Fibroblast of pulmonary artery (primary cell): ENCODE measurements at regions not wholly inside any gene's neighbourhood (a gene's known extent, or its start where the extent isn't known, plus 50 kb on each side); places are given as distances from the start of the nearest gene placed in this dataset.
"Not testable (repeated sequence)": the region's sequence is repeated elsewhere in the genome, so short reads cannot be mapped to it uniquely, and the experiment has no call there.

Experiments
- DNase-seq: peaks from one replicate; pipeline ENCODE4 v3.0.0-alpha.2; 2010; ENCODE audit warnings: low read depth
- H3K4me3 ChIP-seq: replicated peaks from 2 replicates; pipeline ENCODE4 v1.5.1; 2011; ENCODE audit warnings: low read depth, mild to moderate bottlenecking, control low read depth, low read length, moderate library complexity
- CTCF ChIP-seq: IDR thresholded peaks from 2 replicates; pipeline ENCODE4 v1.5.1; 2011; ENCODE audit warnings: mild to moderate bottlenecking, control low read depth, low read length, inconsistent platforms; ENCODE audit errors: missing control alignments

- DNase-seq = no peak
- no peak for TF ChIP-seq CTCF
- no peak overlapping the region for H3K4me3 ChIP-seq
Measured at GRCh38 chr2:177000061-177000714, 212.4 kb upstream of the HNRNPA3 start.

GRCh38 chr2:177000715-177001072, 211.9 kb upstream of the HNRNPA3 start:
- TF ChIP-seq CTCF = no peak
- DNase-seq = no peak

GRCh38 chr2:177001334-177001733, 211.3 kb upstream of the HNRNPA3 start:
- no peak for TF ChIP-seq CTCF
- no peak for DNase-seq
- H3K4me3 ChIP-seq = no peak overlapping the region

More at GRCh38 chr2:177000715-177001072, 211.9 kb upstream of the HNRNPA3 start:
- H3K4me3 ChIP-seq = no peak overlapping the region

- DNase-seq = no peak
- H3K4me3 ChIP-seq = no peak overlapping the region
- no peak for TF ChIP-seq CTCF
Measured at GRCh38 chr2:177002983-177003382, 209.6 kb upstream of the HNRNPA3 start.

- H3K4me3 ChIP-seq, DNase-seq: not testable (repeated sequence)
Measured at GRCh38 chr2:177007726-177008125, 204.9 kb upstream of the HNRNPA3 start.

- H3K4me3 ChIP-seq, DNase-seq: not testable (repeated sequence)
Measured at GRCh38 chr2:177008662-177009061, 203.9 kb upstream of the HNRNPA3 start.

GRCh38 chr2:177010146-177010545, 202.4 kb upstream of the HNRNPA3 start:
- H3K4me3 ChIP-seq = no peak overlapping the region
- no peak for TF ChIP-seq CTCF
- DNase-seq = no peak

- no peak overlapping the region for H3K4me3 ChIP-seq
- DNase-seq = no peak
- no peak for TF ChIP-seq CTCF
Measured at GRCh38 chr2:177010861-177011260, 201.7 kb upstream of the HNRNPA3 start.
